ENCODE measurements at regions not wholly inside any gene's neighbourhood (a gene's known extent, or its start where the extent isn't known, plus 50 kb on each side); places are given as distances from the start of the nearest gene placed in this dataset.
"Not testable (repeated sequence)": the region's sequence is repeated elsewhere in the genome, so short reads cannot be mapped to it uniquely, and the experiment has no call there.

DNA sequence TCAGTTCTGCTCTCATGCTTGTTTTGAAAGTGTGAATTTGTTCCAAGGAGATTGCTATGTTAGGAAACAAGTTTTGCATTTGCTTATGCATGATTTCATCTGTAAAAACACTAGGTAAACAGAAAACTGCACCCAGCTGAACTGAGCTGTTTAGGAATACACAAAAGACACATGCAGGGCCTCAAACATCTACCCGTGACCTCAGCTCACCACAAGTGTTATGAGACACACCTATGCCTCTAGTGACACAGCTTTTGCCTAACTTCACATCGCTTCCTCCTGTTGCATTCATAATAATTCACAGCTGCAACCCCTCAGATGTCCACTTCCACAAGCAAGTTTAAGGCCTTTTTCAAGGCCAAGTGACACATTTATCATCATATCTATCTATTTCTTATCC lies 98.0 kb upstream of the SLC24A3 start:
- no peak for DNase-seq (ENCODE audit: low read depth)

DNA sequence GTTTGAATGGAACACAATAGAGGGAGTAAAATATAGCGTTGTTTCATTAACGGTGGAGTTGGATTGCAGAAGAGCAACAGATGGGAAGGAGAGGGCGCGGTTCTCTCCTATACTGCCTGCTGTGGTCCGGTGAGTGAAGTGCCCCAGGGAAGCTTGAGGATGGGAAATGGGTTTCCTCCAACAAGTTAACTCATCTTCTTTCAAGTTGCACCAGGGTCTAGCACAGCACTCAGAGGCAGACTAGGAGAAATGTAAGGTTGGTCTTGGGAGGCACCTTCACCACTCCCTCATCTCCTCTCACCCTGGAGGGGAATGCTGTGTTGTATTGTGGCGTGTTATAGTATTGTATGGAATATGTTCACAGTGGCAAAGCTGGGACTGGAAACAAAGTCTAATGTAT lies 96.9 kb upstream of the SLC24A3 start:
- no peak for DNase-seq (ENCODE audit: low read depth)

DNA sequence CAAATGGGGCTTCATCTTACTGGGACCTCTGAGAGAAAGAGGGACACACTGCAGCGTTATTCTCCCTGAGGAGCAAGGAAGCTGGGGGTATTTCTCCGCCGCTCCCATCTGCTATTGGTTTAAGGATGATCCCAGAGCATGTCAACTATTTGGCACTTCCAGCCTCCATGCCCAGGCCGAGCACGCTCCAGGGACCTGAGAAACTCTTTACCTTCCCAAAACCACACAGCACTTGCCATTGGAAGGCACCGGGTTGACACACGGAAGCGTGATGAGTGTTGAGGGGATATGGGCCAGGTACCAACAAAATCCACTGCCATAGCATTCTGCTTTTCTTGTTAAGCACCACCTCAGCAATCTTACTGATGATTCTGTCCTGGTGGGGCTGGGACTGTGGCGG lies 92.4 kb upstream of the SLC24A3 start:
- DNase-seq (ENCODE audit: low read depth), result no peak

DNA sequence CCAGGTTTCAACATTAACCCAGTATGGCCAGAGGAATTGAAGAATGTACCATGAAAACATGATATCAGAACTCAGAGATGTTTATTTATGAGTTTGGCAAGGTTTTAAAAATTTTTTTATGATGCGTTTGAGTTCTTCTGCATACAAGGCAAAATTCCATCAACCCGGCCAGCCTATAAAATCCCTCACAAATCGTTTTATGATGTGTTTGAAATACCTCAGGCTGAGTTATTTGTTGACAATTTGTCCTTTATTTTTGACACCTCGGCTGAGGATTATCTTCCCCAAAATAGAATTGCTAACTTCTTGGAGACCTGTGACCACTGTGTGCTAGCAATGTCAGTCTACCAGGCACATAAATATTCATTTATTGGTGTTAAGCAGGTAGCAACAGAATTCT lies 91.9 kb upstream of the SLC24A3 start:
- DNase-seq (ENCODE audit: low read depth), result no peak

DNA sequence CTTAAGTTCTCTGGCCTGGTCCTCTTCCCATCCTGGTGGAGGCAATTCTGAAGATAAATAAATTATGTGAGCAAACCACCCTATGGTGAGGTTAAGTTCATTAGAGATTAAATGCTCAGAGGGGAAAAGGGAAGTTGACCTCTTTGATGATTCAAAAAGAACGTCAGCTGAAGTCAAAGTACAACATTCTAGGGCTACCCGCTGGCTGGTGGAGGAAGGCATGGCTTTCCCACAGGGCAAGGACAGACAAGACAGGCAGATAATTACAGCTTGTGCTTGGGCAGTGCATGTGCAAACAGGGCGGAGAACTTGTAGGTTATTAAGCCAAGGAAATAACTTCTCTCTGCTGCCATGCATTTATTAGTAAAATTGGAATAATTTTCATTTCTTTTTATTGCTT lies 91.0 kb upstream of the SLC24A3 start:
- DNase-seq (ENCODE audit: low read depth), result no peak

DNA sequence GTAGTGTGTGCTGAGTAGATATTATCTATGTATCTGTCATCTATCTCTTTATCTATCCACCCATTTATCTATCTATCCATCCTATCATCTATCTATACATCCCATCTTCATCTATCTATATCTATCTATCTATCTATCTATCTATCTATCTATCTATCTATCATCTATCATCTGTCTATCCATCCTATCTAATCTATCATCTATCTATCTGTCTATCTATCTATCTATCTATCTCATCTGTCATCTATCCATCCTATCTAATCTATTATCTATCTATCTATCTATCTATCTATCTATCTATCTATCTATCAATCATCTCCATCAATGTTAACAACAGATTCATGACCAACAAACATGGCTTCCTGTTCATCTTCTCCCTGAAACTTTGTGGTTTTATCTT lies 90.5 kb upstream of the SLC24A3 start:
- no peak for DNase-seq (ENCODE audit: low read depth)

DNA sequence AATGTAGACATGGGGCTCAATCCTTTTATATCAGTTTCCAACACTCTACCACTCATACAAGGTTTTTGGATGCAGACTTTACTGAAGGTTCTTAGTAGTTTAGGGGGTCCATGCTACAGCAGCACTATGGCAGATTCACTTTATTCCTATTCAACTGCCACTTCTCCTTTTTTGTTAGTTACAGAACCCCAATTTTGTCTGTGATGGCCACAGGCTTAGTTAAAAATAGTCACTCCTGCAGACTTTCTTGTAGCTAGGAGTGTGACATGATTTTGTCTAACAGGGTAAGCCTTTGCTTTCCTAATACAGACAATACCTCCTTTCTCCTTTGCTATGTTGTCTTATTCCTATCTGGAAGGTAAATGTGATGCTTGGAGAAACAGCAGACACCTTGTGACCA lies 90.0 kb upstream of the SLC24A3 start:
- DNase-seq (ENCODE audit: low read depth), result no peak

DNA sequence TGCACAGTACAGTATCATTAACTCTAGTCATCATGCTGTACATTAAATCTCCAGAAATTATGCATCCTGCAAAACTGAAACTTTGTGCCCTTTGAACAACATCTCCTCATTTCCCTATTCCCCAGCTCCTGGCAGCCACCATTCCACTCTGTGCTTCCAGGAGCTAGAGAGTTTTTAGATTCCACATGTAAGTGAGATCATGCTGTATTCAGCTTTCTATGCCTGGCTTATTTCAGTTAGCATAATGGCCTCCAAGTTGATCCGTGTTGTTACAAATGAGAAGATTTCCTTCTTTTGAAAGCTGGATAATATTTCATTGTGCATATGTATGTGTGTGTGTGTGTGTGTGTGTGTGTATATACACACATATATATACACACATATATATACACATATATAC lies 86.9 kb upstream of the SLC24A3 start:
- no peak for DNase-seq (ENCODE audit: low read depth)

DNA sequence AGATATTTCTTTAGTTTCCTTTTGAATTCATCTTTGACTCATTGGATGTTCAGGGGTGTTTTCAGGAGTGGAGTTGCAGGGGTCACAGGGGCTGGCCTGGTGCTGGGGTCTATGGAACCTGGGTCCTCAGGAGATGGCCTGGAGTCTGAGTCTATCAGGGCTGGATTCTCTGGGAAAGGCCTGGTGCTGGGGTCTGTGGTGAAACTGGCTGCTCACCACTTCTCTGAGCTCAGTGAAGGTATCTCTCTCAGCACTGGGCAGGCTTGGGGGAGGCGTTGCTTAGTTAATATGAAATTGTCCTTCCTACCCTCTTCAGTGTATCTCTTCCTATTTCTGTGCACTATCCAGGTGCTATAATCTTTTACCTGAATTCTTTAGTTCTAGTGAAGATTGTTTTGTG lies 83.1 kb upstream of the SLC24A3 start:
- DNase-seq (ENCODE audit: low read depth), result no peak

DNA sequence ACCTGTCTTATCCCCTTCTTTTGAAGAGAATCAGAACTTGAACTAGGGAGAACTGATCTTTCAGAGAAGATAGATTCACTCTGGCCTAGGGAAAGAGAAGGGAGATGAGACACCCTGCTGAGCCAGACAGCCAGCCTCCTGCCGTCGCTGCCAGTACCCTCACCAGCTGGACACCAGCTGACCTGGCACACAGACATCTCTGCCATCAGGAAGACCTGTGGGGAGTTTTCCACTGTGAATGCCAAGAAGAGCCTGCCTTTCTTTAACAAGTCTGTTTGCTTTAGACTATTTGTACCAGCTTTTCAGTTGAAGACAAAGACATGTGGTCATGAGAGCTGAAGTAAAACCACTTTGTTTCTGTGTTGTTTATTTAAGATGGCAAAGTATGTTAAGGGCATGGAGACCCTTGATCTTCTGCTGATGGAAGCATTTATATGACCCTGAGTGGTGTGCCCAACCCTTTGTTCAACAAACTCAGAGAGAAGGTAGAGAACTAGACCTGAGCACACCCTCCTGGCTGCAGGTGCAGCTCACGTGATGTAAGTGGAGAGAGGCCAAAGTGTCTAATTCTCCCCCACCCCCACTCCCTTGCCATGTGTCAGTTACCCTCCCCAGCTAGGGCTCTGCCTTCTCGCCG lies 82.3 kb upstream of the SLC24A3 start:
- no peak for DNase-seq (ENCODE audit: low read depth)

DNA sequence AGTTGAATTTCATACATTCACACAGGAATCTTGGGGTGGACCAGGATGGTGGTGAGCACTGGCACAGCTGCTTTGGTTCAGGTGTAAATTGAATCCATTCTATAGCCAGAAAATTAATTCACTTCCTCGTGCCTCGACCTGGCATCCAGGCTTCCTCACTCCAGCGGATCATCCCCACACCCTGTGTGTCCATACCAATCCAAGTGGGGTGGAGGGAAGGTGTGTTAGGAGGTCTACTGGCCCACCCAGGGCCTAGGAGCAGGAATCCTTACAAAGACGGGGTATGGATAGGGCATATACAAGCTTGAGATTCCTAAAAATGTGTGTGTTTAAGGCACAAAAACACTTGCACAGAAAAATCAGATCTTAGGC lies 81.8 kb upstream of the SLC24A3 start:
- no peak for DNase-seq (ENCODE audit: low read depth)

DNA sequence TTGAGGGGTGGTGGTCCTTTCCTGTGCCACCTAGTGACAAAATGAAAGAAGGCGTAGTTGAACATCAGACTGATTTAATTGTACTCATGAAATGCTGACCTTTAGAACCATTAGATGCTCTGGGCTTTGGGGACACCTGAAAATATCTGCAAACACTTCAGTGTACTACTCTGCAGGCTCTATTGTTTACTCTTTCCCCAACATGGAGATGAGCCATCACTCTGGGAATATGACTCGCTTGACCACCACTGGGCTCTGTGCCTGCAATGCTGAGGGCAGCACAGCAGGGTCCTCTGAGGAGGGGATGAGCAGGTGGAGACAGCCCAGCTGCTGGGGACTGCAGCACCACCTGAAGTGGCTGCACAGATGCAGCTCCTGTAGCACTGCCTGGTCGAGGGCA lies 74.8 kb upstream of the SLC24A3 start:
- DNase-seq (ENCODE audit: low read depth), result no peak

DNA sequence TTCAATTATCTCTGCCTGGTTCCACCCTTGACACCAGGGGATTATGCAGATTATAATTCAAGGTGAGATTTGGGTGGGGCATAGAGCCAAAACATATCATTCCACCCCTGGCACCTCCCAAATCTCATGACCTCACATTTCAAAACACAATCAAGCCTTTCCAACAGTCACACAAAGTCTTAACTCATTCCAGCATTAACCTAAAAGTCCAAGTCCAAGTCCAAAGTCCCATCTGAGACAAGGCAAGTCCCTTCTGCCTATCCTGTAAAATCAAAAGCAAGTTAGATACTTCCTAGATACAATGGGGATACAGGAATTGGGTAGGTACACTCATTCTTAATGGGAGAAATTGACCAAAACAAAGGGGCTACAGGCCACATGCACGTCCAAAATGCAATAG lies 73.7 kb upstream of the SLC24A3 start:
- no peak for DNase-seq (ENCODE audit: low read depth)

DNA sequence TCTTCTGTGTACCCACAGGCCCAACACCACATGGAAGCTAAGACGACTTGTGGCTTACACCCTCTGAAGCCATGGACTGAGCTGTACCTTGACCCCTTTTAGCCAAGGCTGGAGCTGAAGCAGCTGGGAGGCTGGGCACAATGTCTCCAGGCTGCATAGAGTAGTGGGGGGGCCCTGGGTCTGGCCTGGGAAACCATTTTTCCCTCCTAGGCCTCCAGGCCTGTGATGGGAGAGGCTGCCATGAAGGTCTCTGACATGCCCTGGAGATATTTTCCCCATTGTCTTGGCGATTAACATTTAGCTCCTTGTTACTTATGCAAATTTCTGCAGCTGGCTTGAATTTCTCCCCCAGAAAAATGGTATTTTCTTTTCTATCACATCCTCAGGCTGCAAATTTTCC lies 72.9 kb upstream of the SLC24A3 start:
- not testable (repeated sequence) for DNase-seq (ENCODE audit: low read depth)

DNA sequence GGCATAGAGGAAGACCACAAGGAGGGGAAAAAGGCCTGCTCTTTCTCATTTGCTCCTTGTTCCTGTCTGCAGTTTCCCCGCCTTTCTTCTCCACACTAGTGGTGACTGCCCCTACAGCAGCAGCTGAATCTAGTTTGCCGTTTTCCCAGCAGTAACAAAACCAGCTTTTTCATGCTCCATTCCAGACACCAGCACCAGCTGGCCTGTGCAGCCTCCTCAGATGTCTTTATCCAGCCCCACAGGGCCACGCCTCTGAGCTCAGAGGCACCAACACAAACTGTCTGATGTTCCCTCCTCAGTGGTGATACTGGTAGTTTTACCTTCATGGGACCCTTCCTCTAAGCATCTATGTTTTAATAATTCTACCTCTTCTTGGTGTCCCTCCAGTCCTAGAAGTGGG lies 70.4 kb upstream of the SLC24A3 start:
- DNase-seq (ENCODE audit: low read depth), result no peak

DNA sequence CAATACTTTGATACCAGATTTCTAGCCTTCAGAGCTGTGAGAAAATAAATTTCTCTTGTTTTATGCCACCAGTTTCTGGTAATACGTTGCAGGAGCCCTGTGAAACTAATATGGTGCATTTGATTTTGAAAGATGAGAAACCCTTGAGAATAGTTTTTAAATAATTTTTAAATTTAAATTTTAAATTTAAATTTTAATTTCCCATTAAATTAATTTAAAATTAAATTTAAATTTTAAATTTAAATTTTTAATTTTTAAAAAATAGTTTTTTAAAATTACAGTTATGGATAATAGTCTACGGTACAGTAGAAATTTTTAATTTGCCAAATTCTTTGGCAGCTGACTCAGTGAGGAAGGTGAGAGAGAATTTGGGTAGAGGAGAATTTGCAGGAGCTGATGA lies 68.6 kb upstream of the SLC24A3 start:
- no peak for DNase-seq (ENCODE audit: low read depth)

DNA sequence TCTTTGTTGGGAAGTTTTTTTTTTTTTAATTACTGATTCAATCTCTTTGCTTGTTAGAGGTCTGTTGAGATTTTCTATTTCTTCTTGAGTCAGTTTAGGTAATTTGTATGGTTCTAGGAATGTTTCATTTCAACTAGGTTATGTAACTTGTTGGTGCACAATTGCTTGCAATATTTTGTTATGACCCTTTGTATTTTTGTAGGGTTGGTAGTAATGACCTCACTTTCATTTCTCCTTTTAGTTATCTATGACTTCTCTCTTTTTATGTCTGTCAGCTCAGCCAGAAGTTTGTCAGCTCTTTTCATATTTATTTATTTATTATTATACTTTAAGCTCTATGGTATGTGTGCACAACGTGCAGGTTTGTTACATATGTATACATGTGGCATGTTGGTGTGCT lies 51.1 kb upstream of the SLC24A3 start:
- no peak for DNase-seq (ENCODE audit: low read depth)

All from RPMI7951 (cell line).